Fibroblast of pulmonary artery (primary cell): ENCODE measurements at regions not wholly inside any gene's neighbourhood (a gene's known extent, or its start where the extent isn't known, plus 50 kb on each side); places are given as distances from the start of the nearest gene placed in this dataset.
"Not testable (repeated sequence)": the region's sequence is repeated elsewhere in the genome, so short reads cannot be mapped to it uniquely, and the experiment has no call there.

Experiments
- DNase-seq: peaks from one replicate; pipeline ENCODE4 v3.0.0-alpha.2; 2010; ENCODE audit warnings: low read depth
- H3K4me3 ChIP-seq: replicated peaks from 2 replicates; pipeline ENCODE4 v1.5.1; 2011; ENCODE audit warnings: low read depth, mild to moderate bottlenecking, control low read depth, low read length, moderate library complexity
- CTCF ChIP-seq: IDR thresholded peaks from 2 replicates; pipeline ENCODE4 v1.5.1; 2011; ENCODE audit warnings: mild to moderate bottlenecking, control low read depth, low read length, inconsistent platforms; ENCODE audit errors: missing control alignments

GRCh38 chr14:105701456-105702274 lies 175.3 kb downstream of the TMEM121 start:
- DNase-seq: no peak
- H3K4me3 ChIP-seq: no peak overlapping the region
- no peak for TF ChIP-seq CTCF

DNA sequence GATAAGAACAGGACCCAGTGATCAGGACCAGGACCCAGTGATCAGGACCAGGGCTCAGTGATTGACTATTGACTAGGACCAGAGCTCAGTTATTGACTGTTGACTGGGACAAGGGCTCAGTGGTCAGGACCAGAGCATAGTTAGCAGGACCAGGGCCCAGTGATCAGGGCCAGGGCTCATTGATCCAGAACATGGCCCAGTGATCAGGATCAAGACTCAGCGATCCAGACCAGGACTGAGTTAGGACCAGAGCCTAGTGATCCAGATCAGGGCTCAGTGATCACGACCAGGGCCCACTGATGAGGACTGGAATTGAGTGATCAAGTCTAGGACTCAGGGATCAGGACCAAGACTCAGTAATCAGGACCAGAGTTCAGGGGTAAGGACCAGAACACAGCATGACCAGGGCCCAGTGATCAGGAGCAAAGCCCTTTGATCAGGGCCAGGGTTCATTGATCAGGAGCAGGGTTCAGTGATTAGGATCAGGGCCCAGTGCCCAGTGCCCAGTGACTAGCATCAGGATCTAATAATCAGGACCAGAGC lies 176.0 kb downstream of the TMEM121 start:
- TF ChIP-seq CTCF: no peak
- no peak for DNase-seq
- H3K4me3 ChIP-seq: no peak overlapping the region

GRCh38 chr14:105703044-105703665 lies 176.8 kb downstream of the TMEM121 start:
- not testable (repeated sequence) for DNase-seq, H3K4me3 ChIP-seq

- H3K4me3 ChIP-seq, DNase-seq: not testable (repeated sequence)
These were observed 177.7 kb downstream of the TMEM121 start for GRCh38 chr14:105704091-105704490.

- H3K4me3 ChIP-seq, DNase-seq: not testable (repeated sequence)
These were observed 178.1 kb downstream of the TMEM121 start for GRCh38 chr14:105704492-105704891.

- DNase-seq, H3K4me3 ChIP-seq: not testable (repeated sequence)
These were observed 179.1 kb downstream of the TMEM121 start for GRCh38 chr14:105705512-105705861.

GRCh38 chr14:105705862-105706700 lies 179.7 kb downstream of the TMEM121 start:
- DNase-seq, H3K4me3 ChIP-seq: not testable (repeated sequence)

- DNase-seq, H3K4me3 ChIP-seq: not testable (repeated sequence)
These were observed 180.3 kb downstream of the TMEM121 start for GRCh38 chr14:105706701-105707019.

GRCh38 chr14:105707099-105707498 lies 180.7 kb downstream of the TMEM121 start:
- not testable (repeated sequence) for H3K4me3 ChIP-seq, DNase-seq

GRCh38 chr14:105707723-105708151 lies 181.4 kb downstream of the TMEM121 start:
- DNase-seq, H3K4me3 ChIP-seq: not testable (repeated sequence)

DNA sequence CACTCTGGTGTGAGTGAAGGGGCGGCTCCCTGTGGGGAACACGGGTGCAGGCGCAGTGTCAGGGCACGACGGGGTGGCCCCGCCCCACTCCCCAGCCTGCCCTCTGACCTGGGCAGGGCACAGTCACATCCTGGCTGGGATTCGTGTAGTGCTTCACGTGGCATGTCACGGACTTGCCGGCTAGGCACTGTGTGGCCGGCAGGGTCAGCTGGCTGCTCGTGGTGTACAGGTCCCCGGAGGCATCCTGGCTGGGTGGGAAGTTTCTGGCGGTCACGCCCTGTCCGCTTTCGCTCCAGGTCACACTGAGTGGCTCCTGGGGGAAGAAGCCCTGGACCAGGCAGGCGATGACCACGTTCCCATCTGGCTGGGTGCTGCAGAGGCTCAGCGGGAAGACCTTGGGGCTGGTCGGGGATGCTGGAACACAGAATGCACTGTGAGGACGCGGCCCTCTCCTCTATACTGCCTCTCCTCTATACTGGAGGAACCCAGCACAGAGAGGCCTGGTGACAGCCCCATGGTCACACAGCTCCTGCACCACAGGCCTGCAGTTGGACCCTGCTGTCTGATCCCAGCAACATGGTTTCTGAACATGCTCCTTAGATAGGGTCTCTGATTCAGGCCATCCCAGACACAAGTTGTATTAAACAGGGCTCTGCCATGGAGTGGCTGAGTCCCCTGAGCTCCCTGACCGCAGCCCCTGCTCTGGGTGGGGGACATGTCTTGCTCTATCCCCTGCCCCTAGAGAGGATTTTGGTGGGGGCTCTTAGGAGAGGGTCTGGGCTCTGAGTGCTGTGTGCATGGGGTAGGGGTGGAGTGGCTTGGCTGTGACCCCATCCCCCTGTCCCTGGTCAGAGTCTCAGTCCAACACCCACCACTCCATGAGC lies 182.1 kb downstream of the TMEM121 start:
- not testable (repeated sequence) for H3K4me3 ChIP-seq, DNase-seq
